Caco-2 (cell line): ENCODE measurements at regions not wholly inside any gene's neighbourhood (a gene's known extent, or its start where the extent isn't known, plus 50 kb on each side); places are given as distances from the start of the nearest gene placed in this dataset.

ENCODE experiments used
- BruUV-seq: library from RNA; stranded (reverse); fragments of 400-500 nt; replicated peaks from 2 replicates; lab custom pipeline; 2021; lab: Mats Ljungman, UMichigan
- CTCF ChIA-PET: fragments of 300-600 bp; sonication (Branson Sonifier 250); formaldehyde crosslinking; loops from one replicate; lab custom pipeline; 2022; ENCODE audit warnings: antibody characterized with exemption; lab: Charles Lee
- POLR2A ChIA-PET: fragments of 300-600 bp; sonication (Branson Sonifier 250); formaldehyde crosslinking; loops from one replicate; lab custom pipeline; 2022; ENCODE audit warnings: antibody characterized with exemption; lab: Charles Lee
- DNase-seq, 2 experiments: peaks; one replicate each; pipeline versions ENCODE4 v3.0.0 to v3.0.0-alpha.2; 2020 to 2022
- H3K27me3 ChIP-seq: replicated peaks from 2 replicates; pipeline ENCODE4 v1.6.0; 2011; ENCODE audit warnings: low read length; ENCODE audit not compliant: control insufficient read depth, insufficient read depth
- H3K36me3 ChIP-seq: 2 replicates; pipeline ENCODE4 v1.5.1; 2011; ENCODE audit warnings: low read length; ENCODE audit not compliant: control insufficient read depth, insufficient read depth
- H3K4me1 ChIP-seq: fragments of 250-450 bp; sonication (Bioruptor Pico); 2 replicates; pipeline ENCODE4 v1.5.1; 2020; ENCODE audit warnings: mild to moderate bottlenecking
- H3K4me3 ChIP-seq: 2 replicates; pipeline ENCODE4 v1.5.1; 2011; ENCODE audit warnings: low read depth, mild to moderate bottlenecking, control low read depth, low read length
- H3K9me3 ChIP-seq: fragments of 250-450 bp; sonication (Bioruptor Pico); 2 replicates; pipeline ENCODE4 v1.5.1; 2020; ENCODE audit warnings: mild to moderate bottlenecking, moderate library complexity
- H3K27ac Mint-ChIP-seq: one replicate; pipeline ENCODE4 v1.8.0; 2022; ENCODE audit warnings: mixed read lengths; ENCODE audit not compliant: unreplicated experiment
- H3K27me3 Mint-ChIP-seq: one replicate; pipeline ENCODE4 v1.8.0; 2022; ENCODE audit warnings: mixed read lengths; ENCODE audit not compliant: insufficient read depth, unreplicated experiment
- H3K36me3 Mint-ChIP-seq: one replicate; pipeline ENCODE4 v1.8.0; 2022; ENCODE audit warnings: mild to moderate bottlenecking, mixed read lengths; ENCODE audit not compliant: insufficient read depth, unreplicated experiment
- H3K4me1 Mint-ChIP-seq: one replicate; pipeline ENCODE4 v1.8.0; 2022; ENCODE audit warnings: low read depth, mixed read lengths; ENCODE audit not compliant: unreplicated experiment
- H3K4me3 Mint-ChIP-seq: one replicate; pipeline ENCODE4 v1.8.0; 2022; ENCODE audit warnings: mild to moderate bottlenecking, moderate library complexity, mixed read lengths; ENCODE audit not compliant: unreplicated experiment
- H3K9me3 Mint-ChIP-seq: one replicate; pipeline ENCODE4 v1.8.0; 2022; ENCODE audit warnings: mixed read lengths; ENCODE audit not compliant: unreplicated experiment
- intact Hi-C: fragments of 100-400 bp; cut with micrococcal nuclease; formaldehyde crosslinking; loops from one replicate; pipeline ENCODE4 v1.10.0; 2022; ENCODE audit not compliant: unreplicated experiment
- TF ChIP-seq, protein P1 (sequence below), 2 experiments: fragments of 200-600 bp in 1 of 2; IDR thresholded peaks; 1 replicate in 1 of 2; 2 replicates in 1 of 2; pipeline versions ENCODE4 v1.5.1 to v1.8.0; 2011 to 2022; ENCODE audit warnings: antibody characterized with exemption in 1 of 2, control low read depth in 1 of 2, inconsistent platforms in 1 of 2, low read depth in 1 of 2, low read length in 1 of 2, mild to moderate bottlenecking in 1 of 2, moderate library complexity in 1 of 2; ENCODE audit not compliant: insufficient read depth in 1 of 2, severe bottlenecking in 1 of 2, unreplicated experiment in 1 of 2

DNA sequence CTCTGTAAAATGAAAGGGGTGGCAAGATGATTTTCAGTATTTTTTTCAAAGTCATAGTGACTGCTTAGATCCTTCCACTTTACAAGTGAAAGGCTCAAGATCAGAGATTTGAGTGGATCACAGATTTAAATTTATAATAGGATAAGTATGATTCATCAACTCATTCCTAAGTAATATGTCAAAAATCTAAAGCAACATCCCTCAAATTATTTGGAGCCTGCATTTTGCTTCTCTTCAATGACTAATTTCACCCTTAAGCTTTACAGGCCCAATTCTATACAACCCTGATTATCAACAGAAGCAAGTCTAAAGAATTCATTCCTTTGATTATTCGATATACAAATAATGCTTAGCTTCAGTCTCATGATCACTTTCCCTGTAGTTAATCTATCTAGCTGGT, 93.9 kb upstream of the HEY2 start:
- CTCF ChIA-PET: no interaction called here

DNA sequence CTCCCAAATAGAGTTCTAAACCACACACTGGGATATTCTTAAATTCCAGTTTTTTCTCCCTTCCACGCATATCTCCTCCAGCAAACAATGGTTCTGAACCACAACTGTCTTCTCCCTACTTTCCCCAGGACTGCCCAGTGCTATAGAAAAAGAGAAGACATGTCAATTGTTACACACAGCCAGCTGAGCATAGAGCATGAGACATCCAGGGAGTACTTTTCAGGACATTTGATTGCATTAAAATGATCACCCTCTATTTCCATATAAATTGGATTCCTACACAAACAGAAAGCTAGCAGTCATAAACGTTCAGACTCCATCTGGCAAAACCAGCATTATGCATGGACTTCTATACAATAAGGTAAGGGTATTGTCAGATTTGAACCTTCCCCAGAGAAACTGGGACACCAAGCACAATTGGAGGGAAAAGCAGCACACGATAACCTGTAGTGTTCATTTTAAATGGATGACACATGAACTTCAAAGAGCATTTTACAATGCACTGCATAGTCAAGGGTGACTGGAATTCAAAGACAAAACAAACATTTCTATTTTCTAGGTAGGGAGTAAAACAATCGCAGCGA, 93.1 kb upstream of the HEY2 start:
- Histone ChIP-seq H3K9me3 (no peaks in the 10 kb centered on the region), H3K4me3 (no peak overlapping the region), H3K27me3 (no peaks in the 10 kb centered on the region), H3K36me3 (no peaks in the 10 kb centered on the region), H3K4me1 (no peaks in the 10 kb centered on the region)
- POLR2A ChIA-PET: no interaction called here
- intact Hi-C loops: no loop called here
- CTCF ChIA-PET: no interaction called here
- Mint-ChIP-seq H3K27ac (no peak overlapping the region), H3K36me3 (no peaks in the 10 kb centered on the region), H3K9me3 (no peaks in the 10 kb centered on the region), H3K4me1 (no peaks in the 10 kb centered on the region), H3K27me3 (peaks cover 6% of the 10 kb centered on the region), H3K4me3 (no peak overlapping the region)
- TF ChIP-seq, protein P1, sequence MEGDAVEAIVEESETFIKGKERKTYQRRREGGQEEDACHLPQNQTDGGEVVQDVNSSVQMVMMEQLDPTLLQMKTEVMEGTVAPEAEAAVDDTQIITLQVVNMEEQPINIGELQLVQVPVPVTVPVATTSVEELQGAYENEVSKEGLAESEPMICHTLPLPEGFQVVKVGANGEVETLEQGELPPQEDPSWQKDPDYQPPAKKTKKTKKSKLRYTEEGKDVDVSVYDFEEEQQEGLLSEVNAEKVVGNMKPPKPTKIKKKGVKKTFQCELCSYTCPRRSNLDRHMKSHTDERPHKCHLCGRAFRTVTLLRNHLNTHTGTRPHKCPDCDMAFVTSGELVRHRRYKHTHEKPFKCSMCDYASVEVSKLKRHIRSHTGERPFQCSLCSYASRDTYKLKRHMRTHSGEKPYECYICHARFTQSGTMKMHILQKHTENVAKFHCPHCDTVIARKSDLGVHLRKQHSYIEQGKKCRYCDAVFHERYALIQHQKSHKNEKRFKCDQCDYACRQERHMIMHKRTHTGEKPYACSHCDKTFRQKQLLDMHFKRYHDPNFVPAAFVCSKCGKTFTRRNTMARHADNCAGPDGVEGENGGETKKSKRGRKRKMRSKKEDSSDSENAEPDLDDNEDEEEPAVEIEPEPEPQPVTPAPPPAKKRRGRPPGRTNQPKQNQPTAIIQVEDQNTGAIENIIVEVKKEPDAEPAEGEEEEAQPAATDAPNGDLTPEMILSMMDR (IDR thresholded peaks at IDR 0.05; ENCODE audit: insufficient read depth in 1 of 2, low read depth in 1 of 2, low read length in 1 of 2, severe bottlenecking in 1 of 2, unreplicated experiment in 1 of 2): no peak
- DNase-seq: no peak
- no TSS peak for BruUV-seq

More for the DNA sequence above, 93.9 kb upstream of the HEY2 start:
- TF ChIP-seq, protein P1 (IDR thresholded peaks at IDR 0.05; ENCODE audit: insufficient read depth in 1 of 2, low read depth in 1 of 2, low read length in 1 of 2, severe bottlenecking in 1 of 2, unreplicated experiment in 1 of 2): no peak
- intact Hi-C loops: no loop called here
- no peaks in the 10 kb centered on the region for H3K36me3 Mint-ChIP-seq
- no peak for DNase-seq
- no TSS peak for BruUV-seq
- no peak overlapping the region for H3K4me3 Mint-ChIP-seq
- no peak overlapping the region for H3K27ac Mint-ChIP-seq
- Histone ChIP-seq H3K4me3 (no peak overlapping the region), H3K9me3 (no peaks in the 10 kb centered on the region), H3K4me1 (no peaks in the 10 kb centered on the region), H3K36me3 (no peaks in the 10 kb centered on the region), H3K27me3 (no peaks in the 10 kb centered on the region)
- no peaks in the 10 kb centered on the region for H3K4me1 Mint-ChIP-seq
- POLR2A ChIA-PET: no interaction called here
- H3K9me3 Mint-ChIP-seq: no peaks in the 10 kb centered on the region
- H3K27me3 Mint-ChIP-seq: peaks cover 6% of the 10 kb centered on the region

DNA sequence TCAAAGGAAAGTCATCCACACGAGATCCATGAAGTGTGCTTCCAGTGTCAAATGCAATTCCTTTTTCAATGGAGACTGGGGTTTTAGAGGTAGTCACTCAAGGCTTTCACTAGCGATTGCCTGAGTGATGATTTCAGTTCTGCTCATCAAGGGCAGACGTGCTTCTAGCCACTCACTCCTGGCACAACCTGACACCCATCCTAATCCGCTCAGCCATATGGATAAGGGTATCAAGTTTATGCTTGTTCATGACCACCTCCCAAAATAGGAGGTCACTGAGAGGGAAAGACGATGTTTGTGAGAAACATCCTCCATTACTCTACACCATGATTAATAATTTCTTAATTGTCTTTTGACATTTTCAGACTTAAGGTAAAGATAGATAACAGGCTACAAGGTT, 91.3 kb upstream of the HEY2 start:
- no TSS peak for BruUV-seq
- Histone ChIP-seq H3K4me3 (no peak overlapping the region), H3K9me3 (no peaks in the 10 kb centered on the region), H3K27me3 (no peaks in the 10 kb centered on the region), H3K4me1 (no peaks in the 10 kb centered on the region), H3K36me3 (no peaks in the 10 kb centered on the region)
- no peaks in the 10 kb centered on the region for H3K27me3 Mint-ChIP-seq
- ChIA-PET POLR2A (no interaction called here), CTCF (no interaction called here)
- H3K9me3 Mint-ChIP-seq: no peaks in the 10 kb centered on the region
- H3K27ac Mint-ChIP-seq: no peak overlapping the region
- no peak for DNase-seq
- no peak overlapping the region for H3K4me3 Mint-ChIP-seq
- intact Hi-C loops: no loop called here
- H3K4me1 Mint-ChIP-seq: no peaks in the 10 kb centered on the region
- TF ChIP-seq, protein P1 (IDR thresholded peaks at IDR 0.05; ENCODE audit: insufficient read depth in 1 of 2, low read depth in 1 of 2, low read length in 1 of 2, severe bottlenecking in 1 of 2, unreplicated experiment in 1 of 2): no peak
- H3K36me3 Mint-ChIP-seq: no peaks in the 10 kb centered on the region
